ENCODE measurements at regions not wholly inside any gene's neighbourhood (a gene's known extent, or its start where the extent isn't known, plus 50 kb on each side); places are given as distances from the start of the nearest gene placed in this dataset.
"Not testable (repeated sequence)": the region's sequence is repeated elsewhere in the genome, so short reads cannot be mapped to it uniquely, and the experiment has no call there.

- DNase-seq, result no peak
These were observed 1257.6 kb upstream of the FLRT2 start for GRCh38 chr14:84272290-84272721.

GRCh38 chr14:84273181-84273580 lies 1256.8 kb upstream of the FLRT2 start:
- DNase-seq, result no peak

- no peak for DNase-seq
These were observed 1247.3 kb upstream of the FLRT2 start for GRCh38 chr14:84282618-84283017.

- DNase-seq, result no peak
These were observed 1241.2 kb upstream of the FLRT2 start for GRCh38 chr14:84288781-84289180.

- no peak for DNase-seq
These were observed 1231.2 kb upstream of the FLRT2 start for GRCh38 chr14:84298663-84299195.

- no peak for DNase-seq
These were observed 1226.8 kb upstream of the FLRT2 start for GRCh38 chr14:84303140-84303539.

GRCh38 chr14:84312551-84312950 lies 1217.4 kb upstream of the FLRT2 start:
- DNase-seq, result no peak

GRCh38 chr14:84323450-84323849 lies 1206.5 kb upstream of the FLRT2 start:
- DNase-seq, result no peak

- no peak for DNase-seq
These were observed 1206.0 kb upstream of the FLRT2 start for GRCh38 chr14:84323978-84324377.

- no peak for DNase-seq
These were observed 1193.5 kb upstream of the FLRT2 start for GRCh38 chr14:84336433-84336832.

GRCh38 chr14:84340938-84341337 lies 1189.0 kb upstream of the FLRT2 start:
- DNase-seq, result no peak

- not testable (repeated sequence) for DNase-seq
These were observed 1188.1 kb upstream of the FLRT2 start for GRCh38 chr14:84341867-84342266.

GRCh38 chr14:84343656-84344055 lies 1186.3 kb upstream of the FLRT2 start:
- DNase-seq, result peak; percentile 88

GRCh38 chr14:84351646-84352045 lies 1178.3 kb upstream of the FLRT2 start:
- no peak for DNase-seq

- no peak for DNase-seq
These were observed 1168.5 kb upstream of the FLRT2 start for GRCh38 chr14:84361476-84361875.

GRCh38 chr14:84375235-84375634 lies 1154.7 kb upstream of the FLRT2 start:
- DNase-seq, result no peak

GRCh38 chr14:84390010-84390409 lies 1139.9 kb upstream of the FLRT2 start:
- DNase-seq, result no peak

GRCh38 chr14:84397631-84398030 lies 1132.3 kb upstream of the FLRT2 start:
- no peak for DNase-seq

GRCh38 chr14:84399296-84399910 lies 1130.5 kb upstream of the FLRT2 start:
- no peak for DNase-seq

- DNase-seq, result no peak
These were observed 1128.3 kb upstream of the FLRT2 start for GRCh38 chr14:84401631-84402030.

GRCh38 chr14:84403585-84403984 lies 1126.4 kb upstream of the FLRT2 start:
- no peak for DNase-seq

- DNase-seq, result no peak
These were observed 1125.7 kb upstream of the FLRT2 start for GRCh38 chr14:84404246-84404645.

- DNase-seq, result no peak
These were observed 1120.5 kb upstream of the FLRT2 start for GRCh38 chr14:84409435-84409834.

- DNase-seq, result no peak
These were observed 1119.6 kb upstream of the FLRT2 start for GRCh38 chr14:84410344-84410743.

- no peak for DNase-seq
These were observed 1109.7 kb upstream of the FLRT2 start for GRCh38 chr14:84420221-84420620.

Data from NCI-H345 (cell line).